A673 (cell line): ENCODE measurements at regions not wholly inside any gene's neighbourhood (a gene's known extent, or its start where the extent isn't known, plus 50 kb on each side); places are given as distances from the start of the nearest gene placed in this dataset.

ENCODE experiments used
- BruUV-seq: library from RNA; stranded (reverse); fragments of 400-500 nt; replicated peaks from 2 replicates; lab custom pipeline; 2021; lab: Mats Ljungman, UMichigan
- CTCF ChIA-PET: fragments of 300-600 bp; sonication (Branson Sonifier 250); formaldehyde crosslinking; loops from one replicate; lab custom pipeline; 2022; ENCODE audit warnings: antibody characterized with exemption; lab: Charles Lee
- POLR2A ChIA-PET: fragments of 300-600 bp; sonication (Branson Sonifier 250); formaldehyde crosslinking; loops from one replicate; lab custom pipeline; 2022; ENCODE audit warnings: antibody characterized with exemption; ENCODE audit not compliant: low non-redundant PET; lab: Charles Lee
- DNase-seq: peaks from one replicate; pipeline ENCODE4 v3.0.0-alpha.2; 2015; ENCODE audit warnings: low spot score
- H3K27ac ChIP-seq: fragments of 200-600 bp; sonication (generic); 2 replicates; pipeline ENCODE4 v1.5.1; 2016; ENCODE audit warnings: mixed run types, low read depth, mild to moderate bottlenecking, mixed read lengths, antibody characterized with exemption, low read length; ENCODE audit not compliant: poor library complexity, severe bottlenecking
- H3K27me3 ChIP-seq: fragments of 200-600 bp; sonication (generic); replicated peaks from 2 replicates; pipeline ENCODE4 v1.6.1; 2017; ENCODE audit warnings: mixed run types, low read depth, mild to moderate bottlenecking, mixed read lengths, antibody characterized with exemption, low read length; ENCODE audit not compliant: insufficient read depth, poor library complexity
- H3K36me3 ChIP-seq: fragments of 200-600 bp; sonication (generic); 2 replicates; pipeline ENCODE4 v1.6.1; 2016; ENCODE audit warnings: mixed run types, mild to moderate bottlenecking, mixed read lengths, antibody characterized with exemption, low read length; ENCODE audit not compliant: insufficient read depth, poor library complexity, severe bottlenecking
- H3K4me1 ChIP-seq: fragments of 200-600 bp; sonication (generic); 2 replicates; pipeline ENCODE4 v1.6.1; 2017; ENCODE audit warnings: mixed run types, mild to moderate bottlenecking, mixed read lengths, antibody characterized with exemption, low read length; ENCODE audit not compliant: insufficient read depth, poor library complexity, severe bottlenecking
- H3K4me3 ChIP-seq: fragments of 200-600 bp; sonication (generic); 2 replicates; pipeline ENCODE4 v1.5.1; 2016; ENCODE audit warnings: low read depth, mixed run types, mild to moderate bottlenecking, mixed read lengths, low read length; ENCODE audit not compliant: poor library complexity, severe bottlenecking
- H3K9me3 ChIP-seq: fragments of 200-600 bp; sonication (generic); 2 replicates; pipeline ENCODE4 v1.6.1; 2016; ENCODE audit warnings: mixed run types, low read depth, mild to moderate bottlenecking, mixed read lengths, antibody characterized with exemption, low read length; ENCODE audit not compliant: poor library complexity, severe bottlenecking
- CTCF ChIP-seq: fragments of 300-800, 200-600 bp; sonication (generic); conservative IDR thresholded peaks from 2 replicates; pipeline ENCODE4 v1.5.1; 2017; ENCODE audit warnings: low read depth, mild to moderate bottlenecking, antibody characterized with exemption, low read length, moderate library complexity, mixed read lengths
- EZH2 ChIP-seq: fragments of 200-600 bp; sonication (generic); IDR thresholded peaks from 2 replicates; pipeline ENCODE4 v1.6.1; 2017; ENCODE audit warnings: borderline replicate concordance, low read depth, mild to moderate bottlenecking, mixed read lengths, antibody characterized with exemption, low read length; ENCODE audit not compliant: poor library complexity, severe bottlenecking
- intact Hi-C: fragments of 100-400 bp; cut with micrococcal nuclease; formaldehyde crosslinking; loops from one replicate; pipeline ENCODE4 v1.10.0; 2022; ENCODE audit not compliant: unreplicated experiment

- Histone ChIP-seq H3K4me3 (no peak overlapping the region), H3K36me3 (no peaks in the 10 kb centered on the region), H3K4me1 (peaks cover 25% of the 10 kb centered on the region), H3K9me3 (no peaks in the 10 kb centered on the region), H3K27me3 (no peaks in the 10 kb centered on the region), H3K27ac (no peak overlapping the region)
- POLR2A ChIA-PET, result no interaction called here
- BruUV-seq, result no TSS peak
- no peak for DNase-seq
- CTCF ChIA-PET, result no interaction called here
- TF ChIP-seq EZH2, result no peak
- intact Hi-C loops, result loop anchor here (10.0 kb wide), 1 partner anchor 756 kb away; no protein-coding TSS in a partner anchor
Measured at GRCh38 chr6:44658571-44658970, 271.1 kb downstream of the CDC5L start.

GRCh38 chr6:44659726-44660125 is 272.2 kb downstream of the CDC5L start:
- Histone ChIP-seq H3K36me3 (no peaks in the 10 kb centered on the region), H3K9me3 (no peaks in the 10 kb centered on the region), H3K4me1 (peaks cover 35% of the 10 kb centered on the region), H3K27me3 (no peaks in the 10 kb centered on the region), H3K4me3 (no peak overlapping the region), H3K27ac (no peak overlapping the region)
- no TSS peak for BruUV-seq
- CTCF ChIA-PET, result no interaction called here
- no peak for DNase-seq
- intact Hi-C loops, result loop anchor here (10.0 kb wide), 1 partner anchor 755 kb away; no protein-coding TSS in a partner anchor
- POLR2A ChIA-PET, result no interaction called here
- TF ChIP-seq EZH2 (no peak), CTCF (no peak)

- intact Hi-C loops, result no loop called here
- Histone ChIP-seq H3K36me3 (no peaks in the 10 kb centered on the region), H3K4me3 (no peak overlapping the region), H3K27me3 (no peaks in the 10 kb centered on the region), H3K27ac (no peak overlapping the region), H3K9me3 (no peaks in the 10 kb centered on the region), H3K4me1 (peaks cover 44% of the 10 kb centered on the region)
- CTCF ChIA-PET, result no interaction called here
- BruUV-seq, result no TSS peak
- DNase-seq, result no peak
- no peak for TF ChIP-seq EZH2
- no peak for TF ChIP-seq CTCF
- POLR2A ChIA-PET, result no interaction called here
Measured at GRCh38 chr6:44660561-44661220, 273.2 kb downstream of the CDC5L start.
